K562 (cell line): ENCODE measurements at regions not wholly inside any gene's neighbourhood (a gene's known extent, or its start where the extent isn't known, plus 50 kb on each side); places are given as distances from the start of the nearest gene placed in this dataset.

ENCODE experiments used
- ADNP ChIP-seq: fragments of 200-800 bp; sonication (Bioruptor generic); IDR thresholded peaks from 2 replicates; pipeline ENCODE4 v1.6.1; 2016; ENCODE audit warnings: missing genetic modification characterization, missing compliant biosample characterization
- ARHGAP35 ChIP-seq: fragments of 450-650 bp; IDR thresholded peaks from 2 replicates; pipeline ENCODE4 v1.6.1; 2018; ENCODE audit not compliant: partially characterized antibody
- CBFA2T2 ChIP-seq: fragments of 450-650 bp; conservative IDR thresholded peaks from 2 replicates; pipeline ENCODE4 v1.6.1; 2017; ENCODE audit warnings: mild to moderate bottlenecking
- CBX2 ChIP-seq: fragments of 200-600 bp; sonication (generic); IDR thresholded peaks from one replicate; pipeline ENCODE4 v1.6.1; 2012; ENCODE audit warnings: mild to moderate bottlenecking, low read length, inconsistent platforms; ENCODE audit not compliant: insufficient read depth, poor library complexity, severe bottlenecking
- DMBX1 ChIP-seq: fragments of 250-450 bp; sonication (Bioruptor Pico); IDR thresholded peaks from 2 replicates; pipeline ENCODE4 v1.8.0; 2022; ENCODE audit warnings: inconsistent platforms, mild to moderate bottlenecking, moderate library complexity, borderline replicate concordance
- FOSL1 ChIP-seq: fragments of 200-800 bp; sonication (Bioruptor generic); conservative IDR thresholded peaks from 2 replicates; pipeline ENCODE4 v1.6.1; 2016; ENCODE audit warnings: missing genetic modification characterization, missing compliant biosample characterization
- JUND ChIP-seq, 2 experiments: IDR thresholded peaks; 2 replicates in 1 of 2; 3 replicates in 1 of 2; pipeline ENCODE4 v1.6.1; 2011; ENCODE audit warnings: borderline replicate concordance in 2 of 2, low read depth in 2 of 2, low read length in 2 of 2, improper control_type of control experiment in 1 of 2, missing biosample characterization in 1 of 2, missing genetic modification characterization in 1 of 2, missing genetic modification reagents in 1 of 2
- KAT7 ChIP-seq: sonication (generic); formaldehyde crosslinking; IDR thresholded peaks from 2 replicates; pipeline ENCODE4 v1.8.0; 2022; ENCODE audit warnings: missing genetic modification reagents, mild to moderate bottlenecking, borderline replicate concordance
- KLF16 ChIP-seq: IDR thresholded peaks from 2 replicates; pipeline ENCODE4 v1.6.1; 2016; ENCODE audit warnings: antibody characterized with exemption
- LEF1 ChIP-seq: fragments of 450-650 bp; IDR thresholded peaks from 2 replicates; pipeline ENCODE4 v1.6.1; 2016; ENCODE audit warnings: mild to moderate bottlenecking
- NCOR1 ChIP-seq: fragments of 450-650 bp; IDR thresholded peaks from 2 replicates; pipeline ENCODE4 v1.6.1; 2016; ENCODE audit warnings: mild to moderate bottlenecking, moderate library complexity
- NR2C2 ChIP-seq, 2 experiments: fragments of 200-800 bp in 1 of 2; sonication (Bioruptor generic) in 1 of 2; sonication (generic) in 1 of 2; formaldehyde crosslinking in 1 of 2; IDR thresholded peaks; 2 replicates each; pipeline versions ENCODE4 v1.6.1 to v1.8.0; 2016 to 2022; ENCODE audit warnings: mild to moderate bottlenecking in 1 of 2, missing compliant biosample characterization in 1 of 2, missing genetic modification characterization in 1 of 2, missing genetic modification reagents in 1 of 2
- SMAD4 ChIP-seq: fragments of 250-450 bp; sonication (Bioruptor Pico); conservative IDR thresholded peaks from 2 replicates; pipeline ENCODE4 v1.8.0; 2021; ENCODE audit warnings: inconsistent platforms, mild to moderate bottlenecking, moderate library complexity
- SMARCE1 ChIP-seq: fragments of 450-650 bp; IDR thresholded peaks from 2 replicates; pipeline ENCODE4 v1.7.1; 2016; ENCODE audit warnings: mild to moderate bottlenecking
- SOX6 ChIP-seq: fragments of 450-650 bp; IDR thresholded peaks from 2 replicates; pipeline ENCODE4 v1.6.1; 2014; ENCODE audit warnings: mild to moderate bottlenecking
- TAF15 ChIP-seq: fragments of 200-400 bp; formaldehyde crosslinking; IDR thresholded peaks from 2 replicates; pipeline ENCODE4 v1.6.1; 2017; ENCODE audit warnings: mild to moderate bottlenecking, low read depth, low read length, moderate library complexity
- U2AF1 ChIP-seq: fragments of 200-400 bp; formaldehyde crosslinking; optimal IDR thresholded peaks from 2 replicates; pipeline ENCODE3; 2017; ENCODE audit warnings: mild to moderate bottlenecking, low read depth, low read length, moderate library complexity
- TF ChIP-seq, protein P1 (sequence below): sonication (generic); formaldehyde crosslinking; IDR thresholded peaks from 2 replicates; pipeline ENCODE4 v1.8.0; 2022; ENCODE audit warnings: mild to moderate bottlenecking, missing genetic modification reagents
- TF ChIP-seq, protein P2 (sequence below): IDR thresholded peaks from 2 replicates; pipeline ENCODE4 v1.6.1; 2014; ENCODE audit warnings: antibody characterized with exemption
- TF ChIP-seq, protein P3 (sequence below): conservative IDR thresholded peaks from 2 replicates; pipeline ENCODE4 v1.6.1; 2011; ENCODE audit warnings: low read depth, mild to moderate bottlenecking, low read length; ENCODE audit not compliant: control insufficient read depth
- TF ChIP-seq, protein P4 (sequence below): sonication (generic); formaldehyde crosslinking; IDR thresholded peaks from 2 replicates; pipeline ENCODE4 v1.8.0; 2023; ENCODE audit warnings: mild to moderate bottlenecking, missing genetic modification reagents

DNA sequence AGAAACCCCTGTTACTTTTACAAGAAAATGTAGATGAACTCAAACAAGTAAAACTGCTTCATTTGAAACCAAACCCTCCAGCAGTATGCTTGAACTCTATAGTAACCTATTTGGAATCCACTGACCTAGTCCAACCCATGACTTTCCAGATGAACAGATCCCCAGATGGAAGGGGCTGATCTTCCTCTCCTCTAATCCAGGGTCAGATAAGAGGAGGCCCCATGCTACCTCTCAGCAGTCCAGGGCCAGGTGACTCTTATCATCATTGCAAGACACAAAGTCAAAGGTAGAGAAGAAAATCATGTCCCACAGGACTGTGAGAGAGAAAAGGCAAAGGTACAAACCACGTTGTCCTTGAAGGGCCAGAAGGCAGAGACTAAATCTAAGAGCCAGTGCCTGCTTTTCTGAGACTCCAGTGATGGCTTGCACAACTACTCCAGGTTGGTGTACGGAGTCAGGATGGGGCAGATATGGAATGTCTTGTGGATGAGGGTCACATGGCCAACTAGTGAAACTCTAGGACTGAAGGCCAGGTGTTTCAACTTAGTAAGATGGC lies 81.4 kb upstream of the MYLIP start (continued):
- TF ChIP-seq SMARCE1 = peak; percentile 65; the same call in 1 of the 2 replicates
- TF ChIP-seq CBFA2T2 = peak; percentile 90
- TF ChIP-seq DMBX1 = peak; percentile 65; the same call in 1 of the 2 replicates
- no peak for TF ChIP-seq ADNP (tag)
- TF ChIP-seq TAF15 = no peak
- peak; percentile 61; the same call in 1 of the 2 replicates for TF ChIP-seq LEF1
- peak; percentile 48; the same call in 1 of the 2 replicates for TF ChIP-seq KAT7 (CRISPR knock-in tag)
- TF ChIP-seq JUND (IDR thresholded peaks at IDR 0.05; ENCODE audit: borderline replicate concordance, low read depth, low read length) = no peak; the same call in 1 of the 2 replicates
- TF ChIP-seq JUND (tag; IDR thresholded peaks at IDR 0.05; ENCODE audit: borderline replicate concordance, low read depth, low read length) = peak; percentile 46; the same call in 1 of the 3 replicates
- no peak for TF ChIP-seq ARHGAP35
- TF ChIP-seq, protein P1, sequence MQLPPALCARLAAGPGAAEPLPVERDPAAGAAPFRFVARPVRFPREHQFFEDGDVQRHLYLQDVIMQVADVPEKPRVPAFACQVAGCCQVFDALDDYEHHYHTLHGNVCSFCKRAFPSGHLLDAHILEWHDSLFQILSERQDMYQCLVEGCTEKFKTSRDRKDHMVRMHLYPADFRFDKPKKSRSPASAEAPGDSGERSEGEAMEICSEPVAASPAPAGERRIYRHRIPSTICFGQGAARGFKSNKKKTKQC (CRISPR knock-in tag) = no peak
- TF ChIP-seq, protein P2, sequence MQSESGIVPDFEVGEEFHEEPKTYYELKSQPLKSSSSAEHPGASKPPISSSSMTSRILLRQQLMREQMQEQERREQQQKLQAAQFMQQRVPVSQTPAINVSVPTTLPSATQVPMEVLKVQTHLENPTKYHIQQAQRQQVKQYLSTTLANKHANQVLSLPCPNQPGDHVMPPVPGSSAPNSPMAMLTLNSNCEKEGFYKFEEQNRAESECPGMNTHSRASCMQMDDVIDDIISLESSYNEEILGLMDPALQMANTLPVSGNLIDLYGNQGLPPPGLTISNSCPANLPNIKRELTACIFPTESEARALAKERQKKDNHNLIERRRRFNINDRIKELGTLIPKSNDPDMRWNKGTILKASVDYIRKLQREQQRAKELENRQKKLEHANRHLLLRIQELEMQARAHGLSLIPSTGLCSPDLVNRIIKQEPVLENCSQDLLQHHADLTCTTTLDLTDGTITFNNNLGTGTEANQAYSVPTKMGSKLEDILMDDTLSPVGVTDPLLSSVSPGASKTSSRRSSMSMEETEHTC = peak; percentile 34; the same call in 1 of the 2 replicates
- peak; percentile 65; the same call in 1 of the 2 replicates for TF ChIP-seq KLF16
- no peak for TF ChIP-seq NR2C2 (CRISPR knock-in tag; IDR thresholded peaks at IDR 0.05)
- TF ChIP-seq NR2C2 (tag; IDR thresholded peaks at IDR 0.05) = peak; percentile 33; the same call in 1 of the 2 replicates
- peak; percentile 44; the same call in 1 of the 2 replicates for TF ChIP-seq FOSL1
- TF ChIP-seq CBX2 = no peak
- peak; percentile 70 for TF ChIP-seq SOX6
- peak; percentile 85 for TF ChIP-seq NCOR1
- TF ChIP-seq SMAD4 = peak; percentile 36; the same call in 1 of the 2 replicates
- TF ChIP-seq, protein P3, sequence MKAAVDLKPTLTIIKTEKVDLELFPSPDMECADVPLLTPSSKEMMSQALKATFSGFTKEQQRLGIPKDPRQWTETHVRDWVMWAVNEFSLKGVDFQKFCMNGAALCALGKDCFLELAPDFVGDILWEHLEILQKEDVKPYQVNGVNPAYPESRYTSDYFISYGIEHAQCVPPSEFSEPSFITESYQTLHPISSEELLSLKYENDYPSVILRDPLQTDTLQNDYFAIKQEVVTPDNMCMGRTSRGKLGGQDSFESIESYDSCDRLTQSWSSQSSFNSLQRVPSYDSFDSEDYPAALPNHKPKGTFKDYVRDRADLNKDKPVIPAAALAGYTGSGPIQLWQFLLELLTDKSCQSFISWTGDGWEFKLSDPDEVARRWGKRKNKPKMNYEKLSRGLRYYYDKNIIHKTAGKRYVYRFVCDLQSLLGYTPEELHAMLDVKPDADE = no peak
- TF ChIP-seq, protein P4, sequence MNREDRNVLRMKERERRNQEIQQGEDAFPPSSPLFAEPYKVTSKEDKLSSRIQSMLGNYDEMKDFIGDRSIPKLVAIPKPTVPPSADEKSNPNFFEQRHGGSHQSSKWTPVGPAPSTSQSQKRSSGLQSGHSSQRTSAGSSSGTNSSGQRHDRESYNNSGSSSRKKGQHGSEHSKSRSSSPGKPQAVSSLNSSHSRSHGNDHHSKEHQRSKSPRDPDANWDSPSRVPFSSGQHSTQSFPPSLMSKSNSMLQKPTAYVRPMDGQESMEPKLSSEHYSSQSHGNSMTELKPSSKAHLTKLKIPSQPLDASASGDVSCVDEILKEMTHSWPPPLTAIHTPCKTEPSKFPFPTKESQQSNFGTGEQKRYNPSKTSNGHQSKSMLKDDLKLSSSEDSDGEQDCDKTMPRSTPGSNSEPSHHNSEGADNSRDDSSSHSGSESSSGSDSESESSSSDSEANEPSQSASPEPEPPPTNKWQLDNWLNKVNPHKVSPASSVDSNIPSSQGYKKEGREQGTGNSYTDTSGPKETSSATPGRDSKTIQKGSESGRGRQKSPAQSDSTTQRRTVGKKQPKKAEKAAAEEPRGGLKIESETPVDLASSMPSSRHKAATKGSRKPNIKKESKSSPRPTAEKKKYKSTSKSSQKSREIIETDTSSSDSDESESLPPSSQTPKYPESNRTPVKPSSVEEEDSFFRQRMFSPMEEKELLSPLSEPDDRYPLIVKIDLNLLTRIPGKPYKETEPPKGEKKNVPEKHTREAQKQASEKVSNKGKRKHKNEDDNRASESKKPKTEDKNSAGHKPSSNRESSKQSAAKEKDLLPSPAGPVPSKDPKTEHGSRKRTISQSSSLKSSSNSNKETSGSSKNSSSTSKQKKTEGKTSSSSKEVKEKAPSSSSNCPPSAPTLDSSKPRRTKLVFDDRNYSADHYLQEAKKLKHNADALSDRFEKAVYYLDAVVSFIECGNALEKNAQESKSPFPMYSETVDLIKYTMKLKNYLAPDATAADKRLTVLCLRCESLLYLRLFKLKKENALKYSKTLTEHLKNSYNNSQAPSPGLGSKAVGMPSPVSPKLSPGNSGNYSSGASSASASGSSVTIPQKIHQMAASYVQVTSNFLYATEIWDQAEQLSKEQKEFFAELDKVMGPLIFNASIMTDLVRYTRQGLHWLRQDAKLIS (CRISPR knock-in tag) = 0 out of 2 replicates have a peak, but pooled peaks have one; percentile 42
- no peak for TF ChIP-seq U2AF1
